ENCODE measurements at regions not wholly inside any gene's neighbourhood (a gene's known extent, or its start where the extent isn't known, plus 50 kb on each side); places are given as distances from the start of the nearest gene placed in this dataset.

- TF ChIP-seq CTCF (IDR thresholded peaks at IDR 0.05): no peak
Observed at GRCh38 chr18:28846958-28847357, 670.0 kb upstream of the CDH2 start.

GRCh38 chr18:28837100-28837499 lies 660.2 kb upstream of the CDH2 start:
- TF ChIP-seq CTCF (IDR thresholded peaks at IDR 0.05): no peak

- no peak for TF ChIP-seq CTCF (IDR thresholded peaks at IDR 0.05)
Observed at GRCh38 chr18:28834889-28835288, 658.0 kb upstream of the CDH2 start.

- no peak for TF ChIP-seq CTCF (IDR thresholded peaks at IDR 0.05)
Observed at GRCh38 chr18:28831908-28832307, 655.0 kb upstream of the CDH2 start.

DNA sequence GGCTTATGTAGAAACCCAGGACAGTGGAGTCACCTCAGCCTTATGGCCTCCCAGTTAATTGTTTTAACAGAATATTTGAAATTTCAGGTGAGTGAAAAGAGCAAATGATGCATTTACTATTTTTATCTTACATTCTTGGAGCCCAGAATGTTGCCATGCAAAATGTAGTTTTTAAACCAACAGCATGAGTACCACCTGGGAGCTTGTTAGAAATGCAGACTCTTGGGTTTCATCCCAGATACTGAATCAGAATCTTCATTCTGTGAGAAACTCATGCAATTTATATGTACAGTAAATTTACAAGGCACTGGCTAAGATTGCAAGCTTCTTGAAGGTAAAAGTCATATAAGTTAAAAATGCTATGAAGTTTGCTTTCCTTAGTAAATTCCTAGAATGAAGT lies 654.5 kb upstream of the CDH2 start:
- no peak for TF ChIP-seq CTCF (IDR thresholded peaks at IDR 0.05)

- no peak for TF ChIP-seq CTCF (IDR thresholded peaks at IDR 0.05)
Observed at GRCh38 chr18:28826107-28826506, 649.2 kb upstream of the CDH2 start.

GRCh38 chr18:28824183-28824574 lies 647.2 kb upstream of the CDH2 start:
- no peak for TF ChIP-seq CTCF (IDR thresholded peaks at IDR 0.05)

DNA sequence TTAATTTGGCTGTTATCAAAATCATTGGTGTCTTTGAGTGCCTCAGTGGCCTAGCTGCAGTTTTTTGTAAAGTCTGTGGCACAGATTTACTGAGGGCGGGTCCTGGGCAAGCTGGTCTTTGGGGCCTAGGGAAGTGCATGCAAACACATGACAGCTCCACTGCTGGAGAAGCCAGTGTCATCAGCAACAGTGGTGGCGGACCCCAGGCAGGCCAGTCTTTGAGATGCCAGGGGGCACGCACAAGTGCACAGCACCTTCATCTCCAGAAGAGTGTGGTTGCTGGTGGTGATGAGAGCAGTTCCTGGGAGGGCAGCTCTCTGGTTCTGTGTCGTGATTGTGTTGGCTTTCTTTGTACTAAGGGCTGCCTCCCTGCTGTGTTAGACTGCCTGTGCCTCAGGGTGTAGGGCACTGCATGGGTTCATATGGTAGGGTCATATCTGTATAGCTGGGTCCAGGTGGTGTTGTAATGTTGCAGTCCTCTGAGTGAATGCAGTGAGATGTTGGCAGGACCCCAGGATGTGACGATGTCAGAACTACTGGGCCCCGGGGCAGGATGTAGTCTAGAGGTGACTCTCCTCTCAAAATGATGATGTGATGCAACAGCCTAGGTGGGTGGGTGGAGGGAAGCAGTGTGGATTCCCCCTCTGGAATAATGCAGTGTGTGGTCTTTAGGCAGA lies 646.7 kb upstream of the CDH2 start:
- no peak for TF ChIP-seq CTCF (IDR thresholded peaks at IDR 0.05)
